HUES48 (cell line): ENCODE measurements at regions not wholly inside any gene's neighbourhood (a gene's known extent, or its start where the extent isn't known, plus 50 kb on each side); places are given as distances from the start of the nearest gene placed in this dataset.
A peak's percentile ranks its signal among the peaks of the same experiment; 100 is the strongest.

Experiments used
- H3K27ac ChIP-seq: one replicate; pipeline ENCODE4 v1.7.0; 2013; ENCODE audit warnings: low read depth, low read length, inconsistent platforms
- H3K27me3 ChIP-seq: 2 replicates; pipeline ENCODE4 v1.6.1; 2013; ENCODE audit warnings: mild to moderate bottlenecking, low read length; ENCODE audit not compliant: control insufficient read depth, insufficient read depth
- H3K36me3 ChIP-seq: 2 replicates; pipeline ENCODE4 v1.6.1; 2013; ENCODE audit warnings: low read length; ENCODE audit not compliant: control insufficient read depth, insufficient read depth
- H3K4me1 ChIP-seq: 2 replicates; pipeline ENCODE4 v1.6.1; 2013; ENCODE audit warnings: mild to moderate bottlenecking, low read length; ENCODE audit not compliant: control insufficient read depth, insufficient read depth
- H3K4me3 ChIP-seq: 2 replicates; pipeline ENCODE4 v1.5.1; 2013; ENCODE audit warnings: mild to moderate bottlenecking, low read depth, low read length
- H3K9ac ChIP-seq: 2 replicates; pipeline ENCODE4 v1.6.1; 2013; ENCODE audit warnings: mild to moderate bottlenecking, low read depth, low read length, moderate library complexity
- H3K9me3 ChIP-seq: 2 replicates; pipeline ENCODE4 v1.6.1; 2013; ENCODE audit warnings: low read length; ENCODE audit not compliant: control insufficient read depth, insufficient read depth

- Histone ChIP-seq H3K27me3 (0 out of 2 replicates have a peak, but pooled peaks cover 3% of the 10 kb centered on the region), H3K27ac (no peak overlapping the region), H3K9ac (no peak overlapping the region), H3K36me3 (no peaks in the 10 kb centered on the region), H3K4me3 (no peak overlapping the region), H3K9me3 (no peaks in the 10 kb centered on the region), H3K4me1 (no peaks in the 10 kb centered on the region)
These were observed 194.5 kb downstream of the SOX9 start for GRCh38 chr17:72315122-72315913.

- no peaks in the 10 kb centered on the region for H3K4me1 ChIP-seq
- 0 out of 2 replicates have a peak, but pooled peaks cover 3% of the 10 kb centered on the region for H3K27me3 ChIP-seq
- H3K27ac ChIP-seq: no peak overlapping the region
- no peak overlapping the region for H3K4me3 ChIP-seq
- H3K9ac ChIP-seq: no peak overlapping the region
- no peaks in the 10 kb centered on the region for H3K36me3 ChIP-seq
- no peaks in the 10 kb centered on the region for H3K9me3 ChIP-seq
These were observed 197.3 kb downstream of the SOX9 start for GRCh38 chr17:72318131-72318530.

GRCh38 chr17:72321896-72322295, 201.1 kb downstream of the SOX9 start:
- Histone ChIP-seq H3K4me1 (peaks cover 8% of the 10 kb centered on the region), H3K27ac (no peak overlapping the region), H3K36me3 (no peaks in the 10 kb centered on the region), H3K9ac (no peak overlapping the region), H3K9me3 (no peaks in the 10 kb centered on the region), H3K27me3 (no peaks in the 10 kb centered on the region), H3K4me3 (no peak overlapping the region)

DNA sequence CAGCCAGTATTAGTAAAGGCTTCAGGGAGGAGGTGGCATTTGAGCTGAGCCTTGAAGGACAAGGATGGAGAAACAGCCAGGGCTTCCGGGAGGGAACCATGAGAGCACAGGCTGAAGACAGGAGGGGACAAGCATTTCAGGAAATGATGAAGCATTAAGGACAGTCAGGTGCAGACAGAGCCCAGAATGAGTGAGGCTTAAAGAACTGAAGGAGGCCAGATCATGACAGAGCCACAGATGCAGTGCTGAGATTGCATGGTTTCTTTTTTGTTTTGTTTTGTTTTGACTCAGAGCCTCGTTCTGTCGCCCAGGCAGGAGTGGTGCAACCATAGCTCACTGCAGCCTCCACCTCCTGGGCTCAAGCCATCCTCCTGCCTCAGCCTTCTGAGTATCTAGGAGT, 211.5 kb downstream of the SOX9 start:
- peaks cover 5% of the 10 kb centered on the region; the same call in 1 of the 2 replicates for H3K4me1 ChIP-seq
- H3K27me3 ChIP-seq: no peaks in the 10 kb centered on the region
- no peaks in the 10 kb centered on the region for H3K36me3 ChIP-seq
- H3K4me3 ChIP-seq: no peak overlapping the region
- no peak overlapping the region for H3K9ac ChIP-seq
- no peaks in the 10 kb centered on the region for H3K9me3 ChIP-seq
- H3K27ac ChIP-seq: no peak overlapping the region

GRCh38 chr17:72333570-72333969, 212.8 kb downstream of the SOX9 start:
- peaks cover 8% of the 10 kb centered on the region for H3K4me1 ChIP-seq
- no peaks in the 10 kb centered on the region for H3K36me3 ChIP-seq
- H3K4me3 ChIP-seq: no peak overlapping the region
- H3K27me3 ChIP-seq: no peaks in the 10 kb centered on the region
- H3K9ac ChIP-seq: no peak overlapping the region
- no peak overlapping the region for H3K27ac ChIP-seq
- H3K9me3 ChIP-seq: no peaks in the 10 kb centered on the region

GRCh38 chr17:72334205-72334604, 213.4 kb downstream of the SOX9 start:
- no peak overlapping the region for H3K27ac ChIP-seq
- H3K27me3 ChIP-seq: no peaks in the 10 kb centered on the region
- peaks cover 11% of the 10 kb centered on the region for H3K4me1 ChIP-seq
- H3K9me3 ChIP-seq: no peaks in the 10 kb centered on the region
- no peak overlapping the region for H3K9ac ChIP-seq
- H3K36me3 ChIP-seq: no peaks in the 10 kb centered on the region
- no peak overlapping the region for H3K4me3 ChIP-seq

DNA sequence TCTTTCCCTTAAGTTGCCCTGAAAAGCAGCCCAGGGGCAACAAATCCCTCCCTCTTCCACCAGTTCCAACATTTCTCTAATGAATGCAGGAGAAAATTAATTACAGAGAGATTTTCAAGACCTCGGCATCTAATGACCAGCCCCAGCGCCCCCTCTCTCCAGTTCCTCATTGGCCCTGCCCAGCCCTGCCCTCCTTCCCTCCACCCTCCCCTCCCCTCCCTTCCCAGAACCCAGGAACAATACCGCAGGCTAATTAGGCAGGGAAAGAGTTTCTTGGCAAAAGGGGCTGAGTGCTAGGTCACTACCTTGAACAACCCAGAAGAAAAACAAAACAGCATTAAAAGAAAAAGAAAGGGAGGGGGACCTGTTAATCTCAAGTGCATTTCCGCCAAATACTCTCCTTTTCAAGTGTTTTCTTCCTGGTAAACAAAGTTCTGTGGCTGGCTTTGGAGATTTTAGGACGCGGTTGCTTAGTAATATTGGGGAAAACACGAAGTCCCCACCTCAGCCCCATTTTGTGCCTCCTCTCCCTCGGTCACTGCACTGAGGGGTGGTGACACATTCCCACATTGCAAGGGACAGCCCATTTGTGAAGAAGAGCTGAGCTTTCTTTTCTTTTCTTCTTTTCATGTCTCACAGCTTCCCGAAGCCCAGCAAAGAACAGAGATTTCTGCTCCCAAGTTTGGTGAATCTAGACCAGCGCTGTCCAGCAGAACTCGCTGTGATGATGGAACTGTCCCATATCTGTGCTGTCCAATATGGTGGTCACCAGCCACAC, 215.4 kb downstream of the SOX9 start:
- Histone ChIP-seq H3K4me3 (no peak overlapping the region), H3K27ac (no peak overlapping the region), H3K36me3 (no peaks in the 10 kb centered on the region), H3K9ac (no peak overlapping the region), H3K27me3 (no peaks in the 10 kb centered on the region), H3K9me3 (no peaks in the 10 kb centered on the region), H3K4me1 (peaks cover 11% of the 10 kb centered on the region)

DNA sequence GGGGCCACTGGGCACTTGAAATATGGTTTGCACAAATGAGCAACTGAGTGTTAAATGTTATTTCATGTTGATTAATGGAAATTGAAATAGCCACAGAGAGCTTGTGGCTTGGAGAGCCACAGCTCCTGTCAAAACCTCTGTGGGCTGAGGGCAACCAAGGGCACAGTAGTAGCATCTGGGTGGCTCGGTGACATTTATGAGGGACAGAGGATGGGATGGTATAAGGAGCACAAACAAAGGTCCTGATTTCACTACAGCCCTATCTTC, 215.9 kb downstream of the SOX9 start:
- no peak overlapping the region for H3K27ac ChIP-seq
- H3K9me3 ChIP-seq: no peaks in the 10 kb centered on the region

DNA sequence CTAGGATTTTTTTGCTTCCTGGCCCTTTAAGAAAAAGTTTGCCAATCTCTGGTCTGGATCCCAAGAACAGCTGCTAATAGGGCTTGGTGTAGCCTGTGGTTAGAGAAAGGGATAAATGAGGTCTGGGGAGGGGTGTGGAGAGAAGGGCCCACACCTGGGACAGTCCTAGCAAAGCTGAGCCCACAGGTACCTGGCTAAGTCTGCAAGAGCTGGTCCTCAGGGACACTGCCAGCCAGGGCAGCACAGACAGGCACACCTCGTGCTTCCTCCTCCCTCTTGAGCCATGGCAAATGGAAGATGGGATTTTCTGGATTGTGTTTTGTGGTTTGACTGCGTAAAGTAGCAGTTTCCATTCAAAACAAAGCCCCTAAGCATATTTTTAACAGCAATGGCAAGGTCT, 217.5 kb downstream of the SOX9 start:
- Histone ChIP-seq H3K27ac (peak overlapping the region; percentile 11), H3K36me3 (no peaks in the 10 kb centered on the region), H3K4me1 (peaks cover 19% of the 10 kb centered on the region), H3K9me3 (no peaks in the 10 kb centered on the region), H3K4me3 (no peak overlapping the region), H3K27me3 (no peaks in the 10 kb centered on the region), H3K9ac (no peak overlapping the region)

More for the DNA sequence above, 215.9 kb downstream of the SOX9 start:
- Histone ChIP-seq H3K36me3 (no peaks in the 10 kb centered on the region), H3K9ac (no peak overlapping the region), H3K4me1 (peaks cover 12% of the 10 kb centered on the region), H3K4me3 (no peak overlapping the region), H3K27me3 (no peaks in the 10 kb centered on the region)

DNA sequence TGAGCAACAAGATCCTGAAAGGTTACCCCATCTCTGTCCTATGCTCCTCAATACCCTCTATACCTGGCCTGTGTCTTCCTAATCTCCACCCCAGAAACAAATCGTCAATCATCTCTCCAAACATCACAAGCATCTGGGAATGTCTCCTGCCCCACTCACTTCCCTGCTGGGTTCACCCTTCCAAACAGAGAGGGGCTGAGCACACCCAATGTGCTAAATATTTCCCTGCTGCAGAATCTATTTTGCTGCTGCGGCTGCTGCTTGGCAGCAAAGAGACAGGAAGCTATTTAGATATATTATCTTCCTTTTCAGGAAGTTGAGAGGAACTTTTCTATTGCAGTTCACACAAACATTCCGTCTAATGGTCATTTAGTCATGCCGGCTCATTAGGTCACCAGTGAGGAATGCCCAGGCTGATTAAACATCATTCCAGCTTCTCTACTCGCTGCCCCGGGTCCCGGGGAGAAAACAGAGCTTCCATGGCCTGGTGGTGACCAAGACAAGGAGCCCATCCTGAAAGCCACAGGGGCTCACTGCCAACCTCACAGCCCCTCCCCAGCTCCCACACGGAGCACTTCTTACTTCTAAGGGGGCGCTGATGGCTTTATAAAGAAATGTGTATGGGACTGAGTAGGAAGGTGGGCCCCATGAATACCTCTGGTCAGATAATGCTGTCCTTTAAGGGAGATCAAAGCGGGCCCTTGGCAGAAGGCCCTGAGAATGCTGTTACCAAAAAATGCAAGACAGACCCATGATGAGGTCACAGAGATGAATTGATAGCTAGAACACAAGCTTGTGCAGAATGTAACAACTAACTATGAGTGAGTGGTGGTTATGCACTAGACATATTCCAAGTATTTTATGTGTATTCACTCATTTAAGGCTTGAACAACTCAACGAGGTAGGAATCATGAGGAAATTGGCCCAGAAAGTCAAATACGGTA, 218.3 kb downstream of the SOX9 start:
- H3K9ac ChIP-seq: no peak overlapping the region
- no peak overlapping the region for H3K4me3 ChIP-seq
- H3K9me3 ChIP-seq: no peaks in the 10 kb centered on the region
- no peaks in the 10 kb centered on the region for H3K27me3 ChIP-seq
- H3K4me1 ChIP-seq: peaks cover 19% of the 10 kb centered on the region
- no peaks in the 10 kb centered on the region for H3K36me3 ChIP-seq
- peak overlapping the region; percentile 11 for H3K27ac ChIP-seq
